HepG2 (cell line): ENCODE measurements at regions not wholly inside any gene's neighbourhood (a gene's known extent, or its start where the extent isn't known, plus 50 kb on each side); places are given as distances from the start of the nearest gene placed in this dataset.

Experiments used
- ATAC-seq: fragments of 200-7000 bp; cut with Tn5 transposase; 3 replicates; pipeline ENCODE4 v1.9.1; 2020; ENCODE audit warnings: mild to moderate bottlenecking, moderate library complexity
- BruUV-seq: library from RNA; stranded (reverse); fragments of 400-500 nt; replicated peaks from 2 replicates; lab custom pipeline; 2021; lab: Mats Ljungman, UMichigan
- CTCF ChIA-PET: fragments of 300-600 bp; formaldehyde crosslinking; extraction: SDS; loops from one replicate; lab custom pipeline; 2021; ENCODE audit warnings: low total read pairs, inconsistent platforms, low intra/inter-chr PET ratio; lab: Yijun Ruan, JAX
- POLR2A ChIA-PET: fragments of 350-600 bp; sonication (Branson Sonifier 250); formaldehyde crosslinking; loops from one replicate; lab custom pipeline; 2020; ENCODE audit warnings: antibody characterized with exemption, inconsistent platforms; lab: Yijun Ruan, JAX
- DNase-seq: peaks from one replicate; pipeline ENCODE4 v3.0.0-alpha.2; 2015; ENCODE audit warnings: low spot score
- FAIRE-seq: peaks from 3 replicates; lab custom pipeline; 2011; peaks lifted over from hg19 to GRCh38; lab: Jason Lieb, UNC
- H2AFZ ChIP-seq: one replicate; pipeline ENCODE4 v1.6.1; 2011; ENCODE audit warnings: low read length, inconsistent platforms
- H3K27ac ChIP-seq: fragments of 300-600 bp; 3 replicates; pipeline ENCODE4 v1.8.0; 2011; ENCODE audit warnings: mixed run types, mild to moderate bottlenecking, mixed read lengths, low read length, inconsistent platforms; ENCODE audit not compliant: insufficient read depth; ENCODE audit errors: extremely low read length
- H3K27me3 ChIP-seq, 2 experiments: fragments of 200-600 bp in 1 of 2; 2 replicates in 1 of 2; 3 replicates in 1 of 2; pipeline versions ENCODE4 v1.6.0 to v1.8.0; 2011; ENCODE audit warnings: low read length in 2 of 2, mild to moderate bottlenecking in 2 of 2, moderate library complexity in 2 of 2, inconsistent platforms in 1 of 2; ENCODE audit not compliant: insufficient read depth in 2 of 2, control insufficient read depth in 1 of 2
- H3K36me3 ChIP-seq, 2 experiments: fragments of 200-600 bp in 1 of 2; replicated peaks in 1 of 2; 2 replicates in 1 of 2; 3 replicates in 1 of 2; pipeline versions ENCODE4 v1.5.1 to v1.8.0; 2011; ENCODE audit warnings: low read length in 2 of 2, inconsistent platforms in 1 of 2; ENCODE audit not compliant: insufficient read depth in 2 of 2, control insufficient read depth in 1 of 2
- H3K4me1 ChIP-seq: 2 replicates; pipeline ENCODE4 v1.5.1; 2012; ENCODE audit warnings: low read length, inconsistent platforms; ENCODE audit not compliant: insufficient read depth
- H3K4me2 ChIP-seq: 2 replicates; pipeline ENCODE4 v1.6.0; 2011; ENCODE audit warnings: low read depth, low read length, inconsistent platforms
- H3K4me3 ChIP-seq, 3 experiments: fragments of 200-600 bp in 1 of 3; sonication (generic), shearing (Covaris generic) in 1 of 3; replicated peaks in 1 of 3; 2 replicates each; pipeline ENCODE4 v1.5.1; 2011 to 2016; ENCODE audit warnings: low read length in 3 of 3, inconsistent platforms in 2 of 3, low read depth in 2 of 3, mild to moderate bottlenecking in 2 of 3, control low read depth in 1 of 3, mixed read lengths in 1 of 3; ENCODE audit not compliant: insufficient read depth in 1 of 3
- H3K79me2 ChIP-seq: one replicate; pipeline ENCODE4 v1.6.1; 2011; ENCODE audit warnings: low read length, inconsistent platforms; ENCODE audit not compliant: insufficient read depth
- H3K9ac ChIP-seq: 2 replicates; pipeline ENCODE4 v1.6.0; 2011; ENCODE audit warnings: mild to moderate bottlenecking, low read depth, low read length, inconsistent platforms; ENCODE audit not compliant: insufficient read depth
- H3K9me3 ChIP-seq: 2 replicates; pipeline ENCODE4 v1.5.1; 2012; ENCODE audit warnings: mild to moderate bottlenecking, low read length
- H4K20me1 ChIP-seq: 2 replicates; pipeline ENCODE4 v1.6.0; 2011; ENCODE audit warnings: inconsistent platforms, mild to moderate bottlenecking, low read length, moderate library complexity; ENCODE audit not compliant: insufficient read depth
- CBX5 ChIP-seq: sonication (generic); formaldehyde crosslinking; IDR thresholded peaks from 2 replicates; pipeline ENCODE4 v1.4.0; 2020; ENCODE audit warnings: missing genetic modification reagents, borderline replicate concordance
- NFE2 ChIP-seq: sonication (generic); formaldehyde crosslinking; IDR thresholded peaks from 2 replicates; pipeline ENCODE4 v1.4.0; 2020; ENCODE audit warnings: missing genetic modification reagents
- RFX5 ChIP-seq: IDR thresholded peaks from 2 replicates; pipeline ENCODE4 v1.6.1; 2011; ENCODE audit warnings: low read depth, low read length, improper control_type of control experiment
- RXRB ChIP-seq: IDR thresholded peaks from 2 replicates; pipeline ENCODE4 v1.6.1; 2016; ENCODE audit warnings: borderline replicate concordance, missing genetic modification reagents, missing compliant biosample characterization
- SATB2 ChIP-seq: sonication (generic); formaldehyde crosslinking; IDR thresholded peaks from 2 replicates; pipeline ENCODE4 v1.5.0; 2020; ENCODE audit warnings: missing genetic modification reagents
- SETDB1 ChIP-seq: sonication (generic); formaldehyde crosslinking; IDR thresholded peaks from 2 replicates; pipeline ENCODE4 v1.5.1; 2020; ENCODE audit warnings: missing genetic modification reagents, mild to moderate bottlenecking, borderline replicate concordance
- THYN1 ChIP-seq: sonication (generic); formaldehyde crosslinking; IDR thresholded peaks from 2 replicates; pipeline ENCODE4 v1.8.1; 2023; ENCODE audit warnings: low read depth, mild to moderate bottlenecking, moderate library complexity, missing genetic modification reagents, borderline replicate concordance
- ZFP41 ChIP-seq: sonication (generic); formaldehyde crosslinking; IDR thresholded peaks from 2 replicates; pipeline ENCODE4 v1.4.0; 2020; ENCODE audit warnings: mild to moderate bottlenecking, missing genetic modification reagents, borderline replicate concordance
- ZKSCAN5 ChIP-seq: sonication (generic); formaldehyde crosslinking; IDR thresholded peaks from 2 replicates; pipeline ENCODE4 v1.5.1; 2020; ENCODE audit warnings: mild to moderate bottlenecking, missing genetic modification reagents
- ZMAT5 ChIP-seq: sonication (generic); formaldehyde crosslinking; IDR thresholded peaks from 2 replicates; pipeline ENCODE4 v1.5.0; 2020; ENCODE audit warnings: mild to moderate bottlenecking, low read depth, missing genetic modification reagents, borderline replicate concordance
- ZNF143 ChIP-seq: sonication (generic); formaldehyde crosslinking; IDR thresholded peaks from 2 replicates; pipeline ENCODE4 v1.4.0; 2020; ENCODE audit warnings: missing genetic modification reagents
- ZNF354B ChIP-seq: sonication (generic); formaldehyde crosslinking; IDR thresholded peaks from 2 replicates; pipeline ENCODE4 v1.8.0; 2022; ENCODE audit warnings: mild to moderate bottlenecking, missing genetic modification reagents
- ZNF451 ChIP-seq: sonication (generic); formaldehyde crosslinking; IDR thresholded peaks from 2 replicates; pipeline ENCODE4 v1.5.0; 2020; ENCODE audit warnings: mild to moderate bottlenecking, missing genetic modification reagents
- ZNF749 ChIP-seq: sonication (generic); formaldehyde crosslinking; IDR thresholded peaks from 2 replicates; pipeline ENCODE4 v1.8.0; 2022; ENCODE audit warnings: mild to moderate bottlenecking, missing genetic modification reagents, moderate library complexity, borderline replicate concordance
- ZNF775 ChIP-seq: sonication (generic); formaldehyde crosslinking; IDR thresholded peaks from 2 replicates; pipeline ENCODE4 v1.4.0; 2020; ENCODE audit warnings: missing genetic modification reagents, mild to moderate bottlenecking, moderate library complexity, borderline replicate concordance
- WGBS: methylation state at CpG from one replicate; pipeline ENCODE4 v1.1.6; 2017; ENCODE audit warnings: low lambda C conversion rate; 5-methylcytosine and 5-hydroxymethylcytosine counted together
- in situ Hi-C: cut with HindIII; loops from 2 replicates; pipeline ENCODE4 v1.10.0; 2017; ENCODE audit warnings: low pct_unique_long_range_greater_than_20kb; ENCODE audit not compliant: extremely low pct_ligation_motif_present
- intact Hi-C: fragments of 100-400 bp; cut with micrococcal nuclease; formaldehyde crosslinking; loops from one replicate; pipeline ENCODE4 v1.10.0; 2022; ENCODE audit not compliant: unreplicated experiment
- TF ChIP-seq, protein P1 (sequence below): sonication (generic); formaldehyde crosslinking; IDR thresholded peaks from 2 replicates; pipeline ENCODE4 v1.4.0; 2020; ENCODE audit warnings: missing genetic modification reagents
- TF ChIP-seq, protein P2 (sequence below): sonication (generic); formaldehyde crosslinking; IDR thresholded peaks from 2 replicates; pipeline ENCODE4 v1.8.0; 2022; ENCODE audit warnings: mild to moderate bottlenecking, missing genetic modification reagents; ENCODE audit not compliant: insufficient replicate concordance
- TF ChIP-seq, protein P3 (sequence below): IDR thresholded peaks from 2 replicates; pipeline ENCODE4 v1.6.1; 2016; ENCODE audit warnings: control low read depth

DNA sequence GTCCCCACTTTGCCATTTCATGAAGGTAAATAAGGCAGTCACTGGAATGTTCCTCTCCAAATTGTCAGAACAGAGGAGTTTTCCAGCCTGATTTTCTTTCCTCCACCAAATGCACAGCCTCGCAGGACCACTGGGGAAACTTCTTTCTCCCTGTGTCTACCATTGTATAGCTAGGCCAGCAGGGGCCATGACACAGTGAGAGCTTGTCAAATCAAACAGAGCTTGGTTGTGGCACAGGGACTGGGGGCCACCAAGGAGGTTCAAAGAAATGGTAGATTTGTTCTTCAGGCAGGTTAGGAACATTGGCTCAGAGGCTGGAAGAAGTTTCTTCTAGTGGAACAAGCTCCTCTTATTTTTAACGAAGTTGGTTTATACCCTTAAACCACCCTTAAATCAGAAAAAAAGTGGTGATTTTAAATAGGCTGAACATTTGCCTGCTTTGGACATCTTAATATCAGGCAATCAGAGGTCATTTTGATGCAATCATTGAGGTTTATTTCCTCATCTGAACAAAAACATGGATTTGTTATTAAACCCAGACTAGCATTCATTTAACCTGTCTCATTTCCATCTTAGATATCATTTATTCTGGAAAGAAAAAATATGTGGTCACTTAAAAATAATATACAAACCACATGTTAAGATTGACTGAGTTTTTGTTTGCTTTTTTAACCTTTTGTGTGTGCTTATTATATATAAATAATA lies 105.6 kb downstream of the GTPBP8 start:
- FAIRE-seq = no peak
- H3K9me3 ChIP-seq = no peaks in the 10 kb centered on the region
- no peak for DNase-seq
- 22% methylated on average over 2 of the region's 2 CpGs for WGBS
- H2AFZ ChIP-seq = no peak overlapping the region
- no peak for TF ChIP-seq ZNF354B (CRISPR knock-in tag)
- TF ChIP-seq, protein P1, sequence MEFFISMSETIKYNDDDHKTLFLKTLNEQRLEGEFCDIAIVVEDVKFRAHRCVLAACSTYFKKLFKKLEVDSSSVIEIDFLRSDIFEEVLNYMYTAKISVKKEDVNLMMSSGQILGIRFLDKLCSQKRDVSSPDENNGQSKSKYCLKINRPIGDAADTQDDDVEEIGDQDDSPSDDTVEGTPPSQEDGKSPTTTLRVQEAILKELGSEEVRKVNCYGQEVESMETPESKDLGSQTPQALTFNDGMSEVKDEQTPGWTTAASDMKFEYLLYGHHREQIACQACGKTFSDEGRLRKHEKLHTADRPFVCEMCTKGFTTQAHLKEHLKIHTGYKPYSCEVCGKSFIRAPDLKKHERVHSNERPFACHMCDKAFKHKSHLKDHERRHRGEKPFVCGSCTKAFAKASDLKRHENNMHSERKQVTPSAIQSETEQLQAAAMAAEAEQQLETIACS (CRISPR knock-in tag) = no peak
- TF ChIP-seq SETDB1 (CRISPR knock-in tag) = no peak
- TF ChIP-seq NFE2 (CRISPR knock-in tag) = no peak
- TF ChIP-seq, protein P2, sequence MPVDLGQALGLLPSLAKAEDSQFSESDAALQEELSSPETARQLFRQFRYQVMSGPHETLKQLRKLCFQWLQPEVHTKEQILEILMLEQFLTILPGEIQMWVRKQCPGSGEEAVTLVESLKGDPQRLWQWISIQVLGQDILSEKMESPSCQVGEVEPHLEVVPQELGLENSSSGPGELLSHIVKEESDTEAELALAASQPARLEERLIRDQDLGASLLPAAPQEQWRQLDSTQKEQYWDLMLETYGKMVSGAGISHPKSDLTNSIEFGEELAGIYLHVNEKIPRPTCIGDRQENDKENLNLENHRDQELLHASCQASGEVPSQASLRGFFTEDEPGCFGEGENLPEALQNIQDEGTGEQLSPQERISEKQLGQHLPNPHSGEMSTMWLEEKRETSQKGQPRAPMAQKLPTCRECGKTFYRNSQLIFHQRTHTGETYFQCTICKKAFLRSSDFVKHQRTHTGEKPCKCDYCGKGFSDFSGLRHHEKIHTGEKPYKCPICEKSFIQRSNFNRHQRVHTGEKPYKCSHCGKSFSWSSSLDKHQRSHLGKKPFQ (CRISPR knock-in tag) = no peak
- TF ChIP-seq ZNF775 = no peak
- TF ChIP-seq ZNF451 = no peak
- no peak for TF ChIP-seq THYN1 (CRISPR knock-in tag)
- TF ChIP-seq ZKSCAN5 (CRISPR knock-in tag) = no peak
- TF ChIP-seq, protein P3, sequence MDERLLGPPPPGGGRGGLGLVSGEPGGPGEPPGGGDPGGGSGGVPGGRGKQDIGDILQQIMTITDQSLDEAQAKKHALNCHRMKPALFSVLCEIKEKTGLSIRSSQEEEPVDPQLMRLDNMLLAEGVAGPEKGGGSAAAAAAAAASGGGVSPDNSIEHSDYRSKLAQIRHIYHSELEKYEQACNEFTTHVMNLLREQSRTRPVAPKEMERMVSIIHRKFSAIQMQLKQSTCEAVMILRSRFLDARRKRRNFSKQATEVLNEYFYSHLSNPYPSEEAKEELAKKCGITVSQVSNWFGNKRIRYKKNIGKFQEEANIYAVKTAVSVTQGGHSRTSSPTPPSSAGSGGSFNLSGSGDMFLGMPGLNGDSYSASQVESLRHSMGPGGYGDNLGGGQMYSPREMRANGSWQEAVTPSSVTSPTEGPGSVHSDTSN = no peak
- no peak for TF ChIP-seq ZMAT5 (CRISPR knock-in tag)
- no peak for TF ChIP-seq CBX5
- no peak for TF ChIP-seq ZFP41 (CRISPR knock-in tag)
- TF ChIP-seq RFX5 = no peak
- TF ChIP-seq ZNF749 (CRISPR knock-in tag) = no peak
- no peak for TF ChIP-seq SATB2 (CRISPR knock-in tag)
- no peak for TF ChIP-seq RXRB
- TF ChIP-seq ZNF143 = no peak
- TF ChIP-seq, all 625 proteins: peak for 0
- Histone ChIP-seq H3K79me2 (no peaks in the 10 kb centered on the region), H3K36me3 (no peaks in the 10 kb centered on the region), H3K9ac (no peak overlapping the region), H3K27me3 (no peaks in the 10 kb centered on the region), H3K27ac (no peak overlapping the region), H4K20me1 (no peaks in the 10 kb centered on the region), H3K4me3 (no peak overlapping the region), H3K4me2 (no peak overlapping the region), H3K4me1 (0 out of 2 replicates have a peak, but pooled peaks cover 6% of the 10 kb centered on the region)
- in situ Hi-C loops = no loop called here
- no TSS peak for BruUV-seq
- ATAC-seq = peak; percentile 44; the same call in 1 of the 3 replicates
- CTCF ChIA-PET = no interaction called here
- POLR2A ChIA-PET = interaction anchor here (0.9 kb wide), 1 partner anchor 9 kb away, joined by 3 read pairs; no protein-coding TSS in a partner anchor
- intact Hi-C loops = no loop called here
